GM21360 (cell line): ENCODE measurements at regions not wholly inside any gene's neighbourhood (a gene's known extent, or its start where the extent isn't known, plus 50 kb on each side); places are given as distances from the start of the nearest gene placed in this dataset.
A peak's percentile ranks its signal among the peaks of the same experiment; 100 is the strongest.

Experiments
- ATAC-seq: cut with Tn5 transposase; IDR thresholded peaks from one replicate; pipeline ENCODE4 v1.9.1; 2021; ENCODE audit warnings: mild to moderate bottlenecking, moderate library complexity; ENCODE audit not compliant: unreplicated experiment

GRCh38 chr6:15996030-15996429 is 132.9 kb upstream of the MYLIP start:
- no peak for ATAC-seq

- no peak for ATAC-seq
Observed at GRCh38 chr6:15995493-15995892, 133.4 kb upstream of the MYLIP start.

GRCh38 chr6:15994814-15995459 is 133.9 kb upstream of the MYLIP start:
- no peak for ATAC-seq

- no peak for ATAC-seq
Observed at GRCh38 chr6:15993716-15994228, 135.1 kb upstream of the MYLIP start.

GRCh38 chr6:15990179-15990578 is 138.7 kb upstream of the MYLIP start:
- no peak for ATAC-seq

GRCh38 chr6:15989397-15989796 is 139.5 kb upstream of the MYLIP start:
- ATAC-seq = peak; percentile 77

- no peak for ATAC-seq
Observed at GRCh38 chr6:15987569-15987968, 141.3 kb upstream of the MYLIP start.

- no peak for ATAC-seq
Observed at GRCh38 chr6:15986027-15986629, 142.8 kb upstream of the MYLIP start.

GRCh38 chr6:15985379-15985959 is 143.4 kb upstream of the MYLIP start:
- ATAC-seq = no peak

DNA sequence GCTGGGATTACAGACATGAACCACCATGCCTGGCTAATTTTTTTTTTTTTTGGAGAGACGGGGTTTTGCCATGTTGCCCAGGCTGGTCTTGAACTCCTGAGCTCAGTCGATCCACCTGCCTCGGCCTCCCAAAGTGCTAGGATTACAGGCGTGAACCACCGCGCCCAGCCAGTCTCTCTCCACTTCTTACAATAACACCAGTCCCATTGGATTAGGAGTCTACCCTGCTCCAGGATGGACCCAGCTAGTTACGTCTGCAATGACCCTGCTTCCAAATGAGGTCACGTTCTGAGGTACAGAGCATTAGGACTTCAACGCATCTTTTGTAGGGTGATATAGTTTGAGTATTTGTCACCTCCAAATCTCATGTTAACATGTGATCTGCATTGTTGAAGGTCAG is 146.9 kb upstream of the MYLIP start:
- no peak for ATAC-seq

- ATAC-seq = no peak
Observed at GRCh38 chr6:15980801-15981200, 148.1 kb upstream of the MYLIP start.

DNA sequence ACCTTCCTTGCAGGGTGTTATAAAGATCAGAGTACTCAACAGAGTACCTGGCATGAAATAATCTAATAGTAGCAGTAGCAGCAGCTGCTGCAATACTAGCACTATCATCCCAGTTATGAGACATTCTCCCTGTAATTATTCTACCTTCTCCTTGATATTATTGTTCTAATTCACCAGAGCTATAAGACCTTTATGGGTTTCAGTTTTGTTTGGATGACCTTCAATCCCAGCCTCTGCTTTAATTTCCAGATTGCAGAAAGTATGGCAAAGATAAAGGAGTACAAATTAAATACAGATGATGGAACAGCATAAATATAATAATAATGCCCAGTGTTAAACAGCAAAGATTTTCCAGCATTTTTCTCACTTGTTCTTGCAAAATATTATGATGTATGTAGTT is 150.5 kb upstream of the MYLIP start:
- no peak for ATAC-seq

- ATAC-seq = no peak
Observed at GRCh38 chr6:15977050-15977449, 151.8 kb upstream of the MYLIP start.

DNA sequence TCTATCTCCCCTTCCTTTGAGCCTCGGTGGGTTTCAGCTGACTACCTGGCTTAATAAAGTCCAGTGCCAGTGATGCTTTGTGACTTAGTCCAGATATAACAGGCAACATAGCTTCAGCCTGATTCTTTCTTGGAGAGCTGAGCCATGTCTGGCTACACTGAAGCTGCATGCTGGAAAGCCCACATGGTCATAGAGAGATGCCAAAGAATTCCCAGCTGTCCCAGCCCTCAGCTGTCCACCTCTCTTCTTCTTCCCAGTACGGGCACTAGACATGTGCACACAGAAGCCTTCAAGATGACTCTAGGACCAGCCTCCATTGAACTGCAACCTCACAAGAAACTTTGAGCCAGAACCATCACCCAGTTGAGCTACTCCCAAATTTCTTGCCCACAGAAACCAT is 154.1 kb upstream of the MYLIP start:
- no peak for ATAC-seq

DNA sequence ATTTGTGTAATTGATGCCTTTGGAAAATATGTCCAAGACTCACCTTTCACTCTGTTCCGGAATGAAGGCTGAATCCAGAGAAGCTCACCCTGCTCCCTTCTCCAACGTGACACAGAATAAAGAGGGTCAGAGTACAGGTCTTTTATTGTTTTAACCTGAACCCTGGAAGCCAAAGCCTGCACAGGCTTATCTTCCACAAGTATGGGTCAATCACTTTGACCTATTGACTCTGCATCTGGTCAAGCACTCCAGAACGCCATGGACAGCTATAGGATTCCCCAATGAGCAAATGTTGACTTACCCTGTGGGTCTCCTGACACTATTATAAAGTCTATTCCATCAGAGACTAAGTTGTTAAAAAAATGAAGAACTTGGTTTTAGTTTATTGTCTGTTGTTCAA is 158.4 kb upstream of the MYLIP start:
- ATAC-seq = no peak

DNA sequence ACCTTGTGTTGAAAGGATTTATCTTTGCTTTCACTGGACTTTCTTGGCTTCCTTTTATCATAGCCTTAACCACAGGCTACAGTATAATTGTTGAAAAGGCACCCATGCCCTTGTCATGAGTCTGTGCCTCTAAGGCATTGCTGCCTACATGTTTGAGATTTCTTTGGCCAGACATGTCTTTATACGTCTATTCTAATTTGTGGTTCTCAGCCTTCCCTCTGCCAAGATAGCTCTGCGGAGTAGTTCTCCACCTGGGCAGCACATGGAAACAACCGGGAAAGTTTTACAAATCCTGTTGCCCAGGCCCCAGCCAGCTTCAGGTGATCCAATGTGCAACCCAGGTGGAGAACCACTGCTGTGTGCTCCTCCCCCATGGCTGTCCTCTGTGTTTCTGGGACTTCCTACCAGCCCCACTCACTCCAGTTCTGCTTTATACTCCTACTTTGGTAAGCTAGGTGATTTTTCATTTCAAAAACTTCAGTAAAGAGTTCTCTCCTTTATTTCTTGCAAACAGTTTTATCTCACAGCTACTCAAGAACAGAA is 159.6 kb upstream of the MYLIP start:
- ATAC-seq = no peak

- no peak for ATAC-seq
Observed at GRCh38 chr6:15968519-15968918, 160.4 kb upstream of the MYLIP start.

- no peak for ATAC-seq
Observed at GRCh38 chr6:15966000-15966520, 162.8 kb upstream of the MYLIP start.

DNA sequence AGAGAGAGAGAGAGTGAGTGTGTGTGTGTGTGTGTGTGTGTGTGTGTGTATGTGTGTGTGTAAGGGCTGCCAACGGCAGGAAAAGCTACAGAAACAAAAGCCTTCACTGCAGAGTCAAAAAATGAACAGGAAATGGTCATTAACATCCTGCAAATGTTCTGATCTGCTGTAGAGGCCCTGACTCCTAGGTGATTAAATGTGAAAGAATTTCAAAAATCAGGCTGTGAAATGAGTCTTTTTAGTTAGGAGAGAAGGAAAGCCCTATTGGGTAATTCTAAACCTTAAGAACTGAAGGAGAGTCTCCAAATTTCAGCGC is 166.5 kb upstream of the MYLIP start:
- no peak for ATAC-seq

DNA sequence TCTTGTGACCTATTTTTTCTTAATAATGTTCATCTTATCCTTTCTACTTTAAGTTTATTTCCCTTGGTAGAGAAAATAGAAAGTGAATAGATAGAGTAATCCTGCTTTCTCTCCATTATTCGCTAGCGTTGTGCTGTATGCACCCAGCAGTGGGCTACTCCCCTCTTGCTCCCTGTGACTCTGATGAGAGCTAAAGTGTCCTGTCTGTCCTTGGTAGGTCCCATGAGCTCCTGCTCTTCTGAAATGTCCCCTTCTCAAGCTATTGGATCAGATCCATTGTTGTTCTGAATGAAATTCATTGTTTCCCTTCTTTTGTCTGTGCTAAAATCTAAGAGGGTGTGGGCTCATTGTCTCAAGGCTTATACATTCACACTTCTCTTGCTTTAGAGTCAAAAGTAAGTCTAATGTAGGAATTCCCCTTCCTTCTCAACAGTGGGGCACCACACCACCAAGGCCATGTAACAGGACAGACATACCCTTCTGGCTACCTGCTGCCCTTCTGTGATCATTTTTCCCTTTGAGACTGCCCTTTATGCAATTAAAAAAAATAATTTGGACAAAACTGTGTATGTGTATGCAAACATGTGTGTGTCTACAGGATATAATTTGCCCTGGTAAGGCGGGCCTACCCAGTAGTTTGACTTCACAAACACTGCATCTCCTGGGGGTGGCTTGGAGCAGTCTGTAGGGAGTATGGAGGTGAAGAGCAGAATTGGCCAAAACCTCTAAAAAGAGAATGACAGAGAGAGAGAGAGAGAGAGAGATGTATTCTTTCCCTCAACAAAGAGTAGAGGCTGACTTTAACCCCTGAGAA is 167.0 kb upstream of the MYLIP start:
- ATAC-seq = no peak
